GM23248 (cell line): ENCODE measurements at regions not wholly inside any gene's neighbourhood (a gene's known extent, or its start where the extent isn't known, plus 50 kb on each side); places are given as distances from the start of the nearest gene placed in this dataset.
"Not testable (repeated sequence)": the region's sequence is repeated elsewhere in the genome, so short reads cannot be mapped to it uniquely, and the experiment has no call there.

ENCODE experiments used
- DNase-seq: peaks from one replicate; pipeline ENCODE4 v3.0.0-alpha.2; 2015
- H2AFZ ChIP-seq: fragments of 200-600 bp; sonication (generic); 2 replicates; pipeline ENCODE4 v1.6.1; 2016; ENCODE audit warnings: antibody characterized with exemption
- H3F3A ChIP-seq: fragments of 200-600 bp; sonication (generic); 2 replicates; pipeline ENCODE4 v1.6.1; 2016; ENCODE audit warnings: mild to moderate bottlenecking, antibody characterized with exemption, mixed run types; ENCODE audit not compliant: insufficient read depth
- H3K27ac ChIP-seq: fragments of 200-600 bp; sonication (generic); 2 replicates; pipeline ENCODE4 v1.5.1; 2016; ENCODE audit warnings: mild to moderate bottlenecking
- H3K27me3 ChIP-seq: fragments of 200-600 bp; sonication (generic); replicated peaks from 2 replicates; pipeline ENCODE4 v1.6.1; 2016; ENCODE audit warnings: mild to moderate bottlenecking; ENCODE audit not compliant: insufficient read depth
- H3K36me3 ChIP-seq: fragments of 200-600 bp; sonication (generic); 2 replicates; pipeline ENCODE4 v1.6.1; 2016; ENCODE audit warnings: low read depth, mild to moderate bottlenecking
- H3K4me1 ChIP-seq: fragments of 200-600 bp; sonication (generic); 2 replicates; pipeline ENCODE4 v1.6.1; 2016; ENCODE audit warnings: mild to moderate bottlenecking; ENCODE audit not compliant: insufficient read depth
- H3K4me2 ChIP-seq: fragments of 200-600 bp; sonication (generic); one replicate; pipeline ENCODE4 v1.6.1; 2016; ENCODE audit warnings: mild to moderate bottlenecking; ENCODE audit not compliant: unreplicated experiment
- H3K4me3 ChIP-seq: fragments of 200-600 bp; sonication (generic); 2 replicates; pipeline ENCODE4 v1.5.1; 2016; ENCODE audit warnings: mild to moderate bottlenecking
- H3K79me2 ChIP-seq: fragments of 200-600 bp; sonication (generic); 2 replicates; pipeline ENCODE4 v1.6.1; 2016; ENCODE audit warnings: mild to moderate bottlenecking; ENCODE audit not compliant: insufficient read depth
- H3K9ac ChIP-seq: fragments of 200-600 bp; sonication (generic); 2 replicates; pipeline ENCODE4 v1.6.1; 2016; ENCODE audit warnings: mild to moderate bottlenecking
- H3K9me2 ChIP-seq: fragments of 200-600 bp; sonication (generic); 2 replicates; pipeline ENCODE4 v1.6.1; 2016; ENCODE audit warnings: mixed run types, mild to moderate bottlenecking, moderate library complexity; ENCODE audit not compliant: insufficient read depth
- H3K9me3 ChIP-seq: fragments of 200-600 bp; sonication (generic); one replicate; pipeline ENCODE4 v1.6.1; 2017; ENCODE audit warnings: low read depth
- H4K20me1 ChIP-seq: fragments of 200-600 bp; sonication (generic); 2 replicates; pipeline ENCODE4 v1.6.0; 2016; ENCODE audit not compliant: insufficient read depth
- EZH2 ChIP-seq: fragments of 200-600 bp; sonication (generic); IDR thresholded peaks from 2 replicates; pipeline ENCODE4 v1.6.1; 2018; ENCODE audit warnings: antibody characterized with exemption, mild to moderate bottlenecking; ENCODE audit not compliant: insufficient read depth, poor library complexity, severe bottlenecking
- EZH2phosphoT487 ChIP-seq: fragments of 200-600 bp; sonication (generic); IDR thresholded peaks from 2 replicates; pipeline ENCODE4 v1.6.1; 2018; ENCODE audit warnings: antibody characterized with exemption, moderate library complexity, mild to moderate bottlenecking, low read depth; ENCODE audit not compliant: insufficient read depth
- WGBS, 2 experiments: methylation state at CpG; one replicate each; pipeline ENCODE4 v1.1.6; 2015 to 2017; ENCODE audit warnings: low lambda C conversion rate in 2 of 2, low coverage in 1 of 2; ENCODE audit errors: missing lambda C conversion rate in 2 of 2; 5-methylcytosine and 5-hydroxymethylcytosine counted together
- in situ Hi-C: fragments of 300-500 bp; cut with MboI; formaldehyde crosslinking; loops from 2 replicates; pipeline ENCODE4 v1.15.0; 2020

DNA sequence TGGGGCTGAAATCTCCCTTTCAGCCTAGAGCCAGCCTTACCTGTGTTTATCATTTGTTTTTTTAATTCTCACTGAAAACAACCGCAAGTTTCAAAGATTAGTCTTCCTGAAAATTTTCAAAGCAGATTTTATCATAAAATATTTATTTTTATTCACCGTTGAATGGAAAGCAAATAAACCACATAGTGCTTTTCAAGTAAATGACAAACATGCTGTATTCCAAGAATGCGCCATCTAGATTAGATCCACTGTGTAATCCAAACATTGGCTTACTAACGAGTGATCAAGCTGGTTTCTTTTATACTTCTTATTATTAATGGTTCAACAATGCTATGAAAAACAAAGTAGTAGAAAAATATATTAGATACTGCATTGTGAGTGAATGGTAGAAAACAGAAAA lies 1176.2 kb upstream of the IGFBP7 start:
- no peak overlapping the region for H2AFZ ChIP-seq
- no peak overlapping the region for H3K4me2 ChIP-seq
- no peaks in the 10 kb centered on the region for H3K79me2 ChIP-seq
- no peak for TF ChIP-seq EZH2
- no peak for TF ChIP-seq EZH2phosphoT487
- WGBS, 2 experiments = 33 to 40% methylated on average over 4 of the region's 4 CpGs
- H3K9me3 ChIP-seq = peaks cover 4% of the 10 kb centered on the region
- H3K4me3 ChIP-seq = no peak overlapping the region
- no peaks in the 10 kb centered on the region for H3K4me1 ChIP-seq
- H3F3A ChIP-seq = no peaks in the 10 kb centered on the region
- no peaks in the 10 kb centered on the region for H4K20me1 ChIP-seq
- in situ Hi-C loops = no loop called here
- no peak overlapping the region for H3K27ac ChIP-seq
- H3K9ac ChIP-seq = no peak overlapping the region
- H3K9me2 ChIP-seq = no peaks in the 10 kb centered on the region
- H3K36me3 ChIP-seq = no peaks in the 10 kb centered on the region
- DNase-seq = no peak
- no peaks in the 10 kb centered on the region for H3K27me3 ChIP-seq

DNA sequence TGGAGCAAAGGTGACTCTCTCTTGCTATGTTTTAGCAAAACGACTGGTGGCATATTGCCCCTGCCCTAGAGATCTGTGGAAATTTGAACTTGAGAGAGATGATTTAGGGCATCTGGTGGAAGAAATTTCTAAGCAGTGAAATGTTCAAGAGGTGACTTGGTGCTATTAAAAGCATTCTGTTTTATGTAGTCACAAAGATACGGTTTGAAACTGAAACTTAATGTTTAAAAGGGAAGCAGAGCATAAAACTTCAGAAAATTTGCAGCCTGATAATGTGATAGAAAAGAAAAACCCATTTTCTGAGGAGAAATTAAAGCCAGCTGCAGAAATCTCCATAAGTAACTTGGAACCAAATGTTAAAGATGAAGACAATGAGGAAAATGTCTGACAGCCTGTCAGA lies 1170.7 kb upstream of the IGFBP7 start:
- H3K27me3 ChIP-seq, H3K9ac ChIP-seq, H3F3A ChIP-seq, H3K9me3 ChIP-seq, H3K4me3 ChIP-seq, H2AFZ ChIP-seq, H3K79me2 ChIP-seq, in situ Hi-C loops, H3K9me2 ChIP-seq, DNase-seq, H4K20me1 ChIP-seq, H3K4me2 ChIP-seq, H3K36me3 ChIP-seq, H3K27ac ChIP-seq, H3K4me1 ChIP-seq: not testable (repeated sequence)
- 0 to 6% methylated on average over 2 of the region's 2 CpGs for WGBS, 2 experiments

DNA sequence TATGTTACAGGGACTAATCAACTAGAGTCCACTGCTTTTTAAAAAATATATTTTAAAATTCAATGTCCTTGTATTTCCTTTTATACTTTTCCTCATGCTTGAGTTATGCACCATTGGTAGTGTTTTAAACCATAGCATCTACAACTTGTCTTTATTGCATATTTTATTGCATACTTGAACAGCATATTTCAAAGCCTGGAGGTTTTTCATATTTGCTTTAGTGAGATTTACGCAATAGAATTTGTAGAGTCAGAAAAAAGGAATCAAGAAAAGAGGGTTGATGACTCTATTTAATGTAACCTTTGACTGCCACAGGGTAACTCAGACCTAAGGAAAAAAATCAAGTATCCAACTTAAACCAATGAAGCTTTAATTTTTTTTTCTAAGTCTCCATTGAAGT lies 1165.7 kb upstream of the IGFBP7 start:
- H3F3A ChIP-seq = no peaks in the 10 kb centered on the region
- H2AFZ ChIP-seq = no peak overlapping the region
- TF ChIP-seq EZH2phosphoT487 (no peak), EZH2 (no peak)
- no peak for DNase-seq
- in situ Hi-C loops = no loop called here
- no peak overlapping the region for H3K9ac ChIP-seq
- no peaks in the 10 kb centered on the region for H3K27me3 ChIP-seq
- 41 to 48% methylated on average over 1 of the region's 1 CpG for WGBS, 2 experiments
- H3K4me1 ChIP-seq = no peaks in the 10 kb centered on the region
- no peak overlapping the region for H3K27ac ChIP-seq
- H4K20me1 ChIP-seq = no peaks in the 10 kb centered on the region
- H3K9me2 ChIP-seq = no peaks in the 10 kb centered on the region
- H3K79me2 ChIP-seq = no peaks in the 10 kb centered on the region
- H3K4me2 ChIP-seq = no peak overlapping the region
- no peak overlapping the region for H3K4me3 ChIP-seq
- no peaks in the 10 kb centered on the region for H3K9me3 ChIP-seq
- H3K36me3 ChIP-seq = no peaks in the 10 kb centered on the region

DNA sequence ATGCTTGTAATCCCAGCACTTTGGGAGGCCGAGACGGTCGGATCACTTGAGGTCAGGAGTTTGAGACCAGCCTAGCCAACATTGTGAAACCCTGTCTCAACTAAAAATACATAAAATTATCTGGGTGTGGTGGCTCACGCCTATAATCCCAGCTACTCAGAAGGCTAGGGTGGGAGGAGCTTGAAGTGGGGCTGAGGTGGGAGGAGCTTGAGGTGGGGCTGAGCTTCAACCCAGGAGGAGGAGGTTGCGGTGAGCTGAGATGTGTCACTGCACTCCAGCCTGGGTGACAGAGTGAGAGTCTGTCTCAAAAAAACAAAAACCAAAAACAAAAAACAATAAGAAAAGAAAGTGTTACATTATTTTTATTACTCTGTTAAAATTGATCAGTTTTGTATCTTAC lies 1164.4 kb upstream of the IGFBP7 start:
- H3K4me1 ChIP-seq = no peaks in the 10 kb centered on the region
- no peaks in the 10 kb centered on the region for H4K20me1 ChIP-seq
- H2AFZ ChIP-seq = no peak overlapping the region
- 41 to 50% methylated on average over 5 of the region's 5 CpGs for WGBS, 2 experiments
- DNase-seq = no peak
- no peak overlapping the region for H3K4me2 ChIP-seq
- H3K9me2 ChIP-seq = no peaks in the 10 kb centered on the region
- no peak overlapping the region for H3K27ac ChIP-seq
- H3K27me3 ChIP-seq = no peaks in the 10 kb centered on the region
- no peaks in the 10 kb centered on the region for H3K79me2 ChIP-seq
- H3K36me3 ChIP-seq = no peaks in the 10 kb centered on the region
- H3K4me3 ChIP-seq = no peak overlapping the region
- in situ Hi-C loops = no loop called here
- TF ChIP-seq EZH2 = no peak
- TF ChIP-seq EZH2phosphoT487 = no peak
- no peak overlapping the region for H3K9ac ChIP-seq
- no peaks in the 10 kb centered on the region for H3F3A ChIP-seq
- H3K9me3 ChIP-seq = no peaks in the 10 kb centered on the region

DNA sequence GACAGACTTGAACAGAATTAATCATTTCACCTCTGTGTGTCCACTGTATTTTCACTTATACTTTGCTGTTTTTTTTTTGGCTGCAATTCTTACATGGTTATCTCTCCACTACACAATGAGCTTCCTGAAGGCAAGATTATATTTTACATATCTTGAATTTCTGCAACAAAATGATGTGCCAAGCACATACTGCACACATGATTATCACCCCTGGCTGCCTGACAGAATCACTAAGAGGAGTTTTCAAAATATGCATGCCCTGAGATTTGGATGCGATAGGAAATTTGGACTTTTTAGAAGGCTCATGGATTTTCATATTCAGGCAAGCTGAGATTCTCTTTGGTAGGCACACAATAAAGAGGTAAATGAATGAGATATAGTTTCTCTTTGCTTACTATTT lies 1162.1 kb upstream of the IGFBP7 start:
- TF ChIP-seq EZH2 = no peak
- no peak for TF ChIP-seq EZH2phosphoT487
- in situ Hi-C loops = no loop called here
- H3K4me1 ChIP-seq = no peaks in the 10 kb centered on the region
- no peaks in the 10 kb centered on the region for H3K79me2 ChIP-seq
- H3K9ac ChIP-seq = no peak overlapping the region
- H4K20me1 ChIP-seq = no peaks in the 10 kb centered on the region
- H3K4me3 ChIP-seq = no peak overlapping the region
- no peak overlapping the region for H3K4me2 ChIP-seq
- no peak overlapping the region for H3K27ac ChIP-seq
- no peaks in the 10 kb centered on the region for H3F3A ChIP-seq
- WGBS, 2 experiments = 38 to 48% methylated on average over 1 of the region's 1 CpG
- H2AFZ ChIP-seq = no peak overlapping the region
- no peak for DNase-seq
- H3K9me2 ChIP-seq = no peaks in the 10 kb centered on the region
- no peaks in the 10 kb centered on the region for H3K27me3 ChIP-seq
- no peaks in the 10 kb centered on the region for H3K36me3 ChIP-seq
- H3K9me3 ChIP-seq = no peaks in the 10 kb centered on the region
